Testis (tissue), 2 donors: ENCODE measurements at regions not wholly inside any gene's neighbourhood (a gene's known extent, or its start where the extent isn't known, plus 50 kb on each side); places are given as distances from the start of the nearest gene placed in this dataset.

ENCODE experiments used
- CTCF ChIP-seq, 3 experiments: fragments of 450-650 bp in 2 of 3; fragments of 200-600 bp in 1 of 3; sonication (generic) in 1 of 3; IDR thresholded peaks; one replicate each; pipeline ENCODE4 v1.5.1; 2016 to 2019; ENCODE audit warnings: antibody characterized with exemption in 3 of 3, mild to moderate bottlenecking in 2 of 3, moderate library complexity in 1 of 3
- POLR2A ChIP-seq: fragments of 450-650 bp; IDR thresholded peaks from one replicate; pipeline ENCODE4 v1.6.1; 2017; ENCODE audit warnings: antibody characterized with exemption, mild to moderate bottlenecking, moderate library complexity

GRCh38 chr17:51563961-51564360 is 303.6 kb downstream of the UTP18 start:
- TF ChIP-seq CTCF (IDR thresholded peaks at IDR 0.05) (no peak), POLR2A (no peak)
